ENCODE measurements at regions not wholly inside any gene's neighbourhood (a gene's known extent, or its start where the extent isn't known, plus 50 kb on each side); places are given as distances from the start of the nearest gene placed in this dataset.

DNA sequence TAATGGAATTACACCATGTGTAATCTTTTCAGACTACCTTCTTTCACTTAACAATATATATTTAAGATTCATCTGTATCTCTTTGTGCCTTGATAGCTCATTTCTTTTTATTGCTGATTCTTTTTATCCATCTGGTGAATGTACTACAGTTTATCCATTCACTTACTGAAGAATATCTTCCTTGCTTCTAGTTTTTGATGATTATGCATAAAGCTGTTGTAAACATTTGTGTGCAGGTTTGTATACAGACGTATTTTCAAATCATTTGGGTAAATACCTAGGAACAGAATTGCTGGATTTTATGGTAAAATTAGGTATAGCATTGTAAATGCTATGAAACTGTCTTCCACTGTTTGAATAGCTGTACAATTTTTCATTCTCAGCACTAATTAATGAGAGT, 592.6 kb upstream of the HS6ST1 start:
- DNase-seq (ENCODE audit: low spot score) = no peak
- no peak for TF ChIP-seq CTCF (IDR thresholded peaks at IDR 0.05)
- H3K27ac ChIP-seq = no peak overlapping the region
- no peak overlapping the region for H3K4me3 ChIP-seq

- no peak overlapping the region for H3K4me3 ChIP-seq
- DNase-seq (ENCODE audit: low spot score) = no peak
- TF ChIP-seq CTCF (IDR thresholded peaks at IDR 0.05) = no peak
These were observed 595.7 kb upstream of the HS6ST1 start for GRCh38 chr2:128914320-128914719.

GRCh38 chr2:128921751-128922150, 603.1 kb upstream of the HS6ST1 start:
- Histone ChIP-seq H3K4me3 (no peak overlapping the region), H3K27ac (no peak overlapping the region)
- TF ChIP-seq CTCF (IDR thresholded peaks at IDR 0.05) = no peak
- DNase-seq (ENCODE audit: low spot score) = no peak

More at GRCh38 chr2:128914320-128914719, 595.7 kb upstream of the HS6ST1 start:
- no peak overlapping the region for H3K27ac ChIP-seq

DNA sequence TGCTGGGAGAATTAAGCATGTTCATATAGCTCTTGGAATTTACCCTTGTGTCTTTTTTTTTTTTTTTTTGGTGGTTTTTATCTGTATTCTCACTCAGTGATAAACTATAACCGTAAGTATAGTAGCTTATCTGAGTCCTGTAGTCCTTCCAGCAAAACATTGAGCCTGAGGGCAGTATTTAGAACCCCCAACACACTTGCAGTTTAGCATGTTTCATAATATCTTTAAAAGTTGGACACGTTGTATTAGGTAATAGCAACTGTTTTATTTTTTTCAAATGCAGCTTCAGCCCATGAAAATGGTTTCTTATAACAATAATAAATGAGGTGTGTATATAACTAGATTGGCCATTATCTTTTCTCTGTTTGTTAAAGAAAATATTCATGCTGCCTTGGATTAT, 603.5 kb upstream of the HS6ST1 start:
- no peak overlapping the region for H3K4me3 ChIP-seq
- H3K27ac ChIP-seq = no peak overlapping the region
- no peak for TF ChIP-seq CTCF (IDR thresholded peaks at IDR 0.05)
- DNase-seq (ENCODE audit: low spot score) = no peak

DNA sequence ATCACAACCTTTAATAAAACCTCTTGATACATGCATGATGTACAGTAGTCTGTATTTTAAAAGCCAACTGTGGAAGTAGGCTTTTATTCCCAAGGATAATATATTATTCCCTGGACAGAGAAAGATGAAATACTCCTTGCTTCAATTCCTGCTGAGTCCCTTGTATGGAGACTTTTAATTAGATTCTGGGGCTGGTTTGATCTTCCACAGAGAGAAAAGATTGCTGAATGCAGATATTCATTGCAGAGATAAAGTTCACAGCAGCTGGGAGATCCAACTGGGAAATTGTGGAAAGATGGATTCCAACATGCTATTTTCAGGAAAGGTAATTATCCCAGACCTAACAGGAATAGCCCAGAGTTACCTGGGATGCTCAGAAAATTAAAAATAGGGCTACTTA, 607.0 kb upstream of the HS6ST1 start:
- no peak for TF ChIP-seq CTCF (IDR thresholded peaks at IDR 0.05)
- Histone ChIP-seq H3K27ac (no peak overlapping the region), H3K4me3 (no peak overlapping the region)
- no peak for DNase-seq (ENCODE audit: low spot score)

DNA sequence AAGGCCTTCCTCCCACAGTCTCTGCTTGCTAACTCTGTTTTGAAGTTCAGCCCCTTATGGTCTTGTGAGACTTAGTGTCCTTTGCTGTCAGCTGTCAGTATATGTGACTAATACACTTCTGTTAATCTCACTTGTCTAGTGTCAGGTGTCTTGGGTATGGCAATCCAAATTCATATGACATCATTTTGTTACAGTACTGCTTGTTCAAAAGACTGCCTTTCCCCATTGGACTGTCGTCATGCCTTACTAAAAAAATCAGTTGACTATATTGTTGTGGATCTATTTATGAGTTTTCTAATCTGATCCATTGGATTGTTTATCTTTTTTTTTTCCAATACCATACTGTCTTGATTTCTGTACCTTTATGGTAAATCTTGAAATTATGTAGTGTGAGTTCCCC, 611.4 kb upstream of the HS6ST1 start:
- Histone ChIP-seq H3K27ac (no peak overlapping the region), H3K4me3 (no peak overlapping the region)
- no peak for DNase-seq (ENCODE audit: low spot score)
- TF ChIP-seq CTCF (IDR thresholded peaks at IDR 0.05) = no peak

- Histone ChIP-seq H3K4me3 (no peak overlapping the region), H3K27ac (no peak overlapping the region)
- TF ChIP-seq CTCF (IDR thresholded peaks at IDR 0.05) = no peak
- DNase-seq (ENCODE audit: low spot score) = no peak
These were observed 621.7 kb upstream of the HS6ST1 start for GRCh38 chr2:128940378-128940777.

Data from coronary artery (tissue), 2 donors.